IMR-90 (cell line): ENCODE measurements at regions not wholly inside any gene's neighbourhood (a gene's known extent, or its start where the extent isn't known, plus 50 kb on each side); places are given as distances from the start of the nearest gene placed in this dataset.

Source experiments
- ATAC-seq: fragments of 200-7000 bp; cut with Tn5 transposase; 2 replicates; pipeline ENCODE4 v1.9.1; 2020; ENCODE audit warnings: low read depth, mild to moderate bottlenecking, moderate library complexity
- BruUV-seq: library from RNA; stranded (reverse); fragments of 400-500 nt; replicated peaks from 2 replicates; lab custom pipeline; 2021; lab: Mats Ljungman, UMichigan
- CTCF ChIA-PET: fragments of 300-600 bp; formaldehyde crosslinking; extraction: SDS; loops from one replicate; lab custom pipeline; 2021; ENCODE audit warnings: antibody characterized with exemption; lab: Yijun Ruan, JAX
- POLR2A ChIA-PET: fragments of 300-600 bp; sonication (Branson Sonifier 250); formaldehyde crosslinking; loops from one replicate; lab custom pipeline; 2022; ENCODE audit warnings: antibody characterized with exemption; ENCODE audit not compliant: unreplicated experiment; lab: Charles Lee
- DNase-seq: peaks from one replicate; pipeline ENCODE4 v3.0.0; 2013
- H2AFZ ChIP-seq: replicated peaks from 2 replicates; pipeline ENCODE3; 2013; ENCODE audit warnings: low read length, mild to moderate bottlenecking; ENCODE audit not compliant: poor library complexity
- H2AK5ac ChIP-seq: 2 replicates; pipeline ENCODE4 v1.6.1; 2013; ENCODE audit warnings: low read depth, low read length, inconsistent platforms
- H2AK9ac ChIP-seq: replicated peaks from 2 replicates; pipeline ENCODE3; 2013; ENCODE audit warnings: mild to moderate bottlenecking, low read depth, low read length, moderate library complexity; ENCODE audit not compliant: poor library complexity
- H2BK120ac ChIP-seq: 2 replicates; pipeline ENCODE4 v1.6.1; 2013; ENCODE audit warnings: low read depth, low read length, inconsistent platforms
- H2BK15ac ChIP-seq: 3 replicates; pipeline ENCODE4 v1.6.1; 2013; ENCODE audit warnings: low read depth, low read length, inconsistent platforms
- H2BK20ac ChIP-seq: 2 replicates; pipeline ENCODE4 v1.6.1; 2013; ENCODE audit warnings: low read depth, mild to moderate bottlenecking, inconsistent platforms, low read length, moderate library complexity
- H2BK5ac ChIP-seq: 2 replicates; pipeline ENCODE4 v1.6.1; 2013; ENCODE audit warnings: mild to moderate bottlenecking, low read depth, low read length, inconsistent platforms; ENCODE audit not compliant: poor library complexity, severe bottlenecking
- H3K14ac ChIP-seq: replicated peaks from 2 replicates; pipeline ENCODE4 v1.6.1; 2013; ENCODE audit warnings: low read depth, low read length, inconsistent platforms
- H3K18ac ChIP-seq: 2 replicates; pipeline ENCODE4 v1.6.1; 2013; ENCODE audit warnings: low read depth, low read length, control low read depth
- H3K23ac ChIP-seq: 2 replicates; pipeline ENCODE4 v1.6.1; 2013; ENCODE audit warnings: low read depth, low read length, inconsistent platforms
- H3K27ac ChIP-seq: 2 replicates; pipeline ENCODE4 v1.5.1; 2013; ENCODE audit warnings: mild to moderate bottlenecking, control low read depth, low read length; ENCODE audit not compliant: insufficient read depth
- H3K27me3 ChIP-seq: 2 replicates; pipeline ENCODE4 v1.6.1; 2013; ENCODE audit warnings: low read length; ENCODE audit not compliant: control insufficient read depth, insufficient read depth
- H3K36me3 ChIP-seq: 2 replicates; pipeline ENCODE4 v1.6.1; 2013; ENCODE audit warnings: low read length, mixed read lengths; ENCODE audit not compliant: control insufficient read depth, insufficient read depth
- H3K4ac ChIP-seq: 2 replicates; pipeline ENCODE4 v1.6.1; 2013; ENCODE audit warnings: low read depth, low read length, inconsistent platforms
- H3K4me1 ChIP-seq: 2 replicates; pipeline ENCODE4 v1.6.1; 2013; ENCODE audit warnings: low read length, mixed read lengths; ENCODE audit not compliant: control insufficient read depth, insufficient read depth
- H3K4me2 ChIP-seq: 2 replicates; pipeline ENCODE4 v1.6.1; 2013; ENCODE audit warnings: low read depth, mild to moderate bottlenecking, control low read depth, low read length, moderate library complexity
- H3K4me3 ChIP-seq: 2 replicates; pipeline ENCODE4 v1.5.1; 2013; ENCODE audit warnings: low read depth, mild to moderate bottlenecking, control low read depth, low read length, moderate library complexity; ENCODE audit not compliant: insufficient read depth
- H3K56ac ChIP-seq: 2 replicates; pipeline ENCODE4 v1.6.1; 2013; ENCODE audit warnings: low read length, inconsistent platforms; ENCODE audit not compliant: insufficient read depth; ENCODE audit errors: extremely low read depth
- H3K79me1 ChIP-seq, 2 experiments: 2 replicates each; pipeline ENCODE4 v1.6.1; 2013; ENCODE audit warnings: low read length in 2 of 2, inconsistent platforms in 1 of 2, low read depth in 1 of 2
- H3K9ac ChIP-seq: 2 replicates; pipeline ENCODE4 v1.6.1; 2013; ENCODE audit warnings: low read depth, low read length, control low read depth
- H3K9me1 ChIP-seq: 2 replicates; pipeline ENCODE4 v1.6.1; 2013; ENCODE audit warnings: low read length, inconsistent platforms; ENCODE audit not compliant: insufficient read depth
- H3K9me3 ChIP-seq: 2 replicates; pipeline ENCODE4 v1.6.1; 2013; ENCODE audit warnings: low read length; ENCODE audit not compliant: control insufficient read depth, insufficient read depth
- H4K20me1 ChIP-seq: 2 replicates; pipeline ENCODE4 v1.6.1; 2013; ENCODE audit warnings: low read length, inconsistent platforms; ENCODE audit not compliant: insufficient read depth
- H4K5ac ChIP-seq: 2 replicates; pipeline ENCODE4 v1.6.1; 2013; ENCODE audit warnings: mild to moderate bottlenecking, low read depth, low read length, control low read depth
- H4K8ac ChIP-seq, 2 experiments: 2 replicates each; pipeline ENCODE4 v1.6.1; 2013; ENCODE audit warnings: low read depth in 2 of 2, low read length in 2 of 2, control low read depth in 1 of 2, inconsistent platforms in 1 of 2
- H4K91ac ChIP-seq: 2 replicates; pipeline ENCODE4 v1.6.1; 2013; ENCODE audit warnings: low read depth, low read length, inconsistent platforms; ENCODE audit not compliant: insufficient read depth
- CEBPB ChIP-seq: IDR thresholded peaks from 2 replicates; pipeline ENCODE4 v1.6.1; 2012; ENCODE audit warnings: low read depth, low read length, improper control_type of control experiment
- CHD1 ChIP-seq: IDR thresholded peaks from 2 replicates; pipeline ENCODE4 v1.6.1; 2012; ENCODE audit warnings: low read depth, low read length, improper control_type of control experiment
- CTCF ChIP-seq: conservative IDR thresholded peaks from 2 replicates; pipeline ENCODE4 v1.5.1; 2012; ENCODE audit warnings: mild to moderate bottlenecking, low read depth, low read length, improper control_type of control experiment
- FOS ChIP-seq: fragments of 150-350 bp; IDR thresholded peaks from 2 replicates; pipeline ENCODE4 v1.6.1; 2016; ENCODE audit warnings: low read depth, low read length
- NFE2L2 ChIP-seq: fragments of 150-350 bp; IDR thresholded peaks from 2 replicates; pipeline ENCODE4 v1.6.1; 2016; ENCODE audit warnings: low read depth, mild to moderate bottlenecking, low read length
- POLR2A ChIP-seq: IDR thresholded peaks from 2 replicates; pipeline ENCODE4 v1.6.1; 2012; ENCODE audit warnings: mild to moderate bottlenecking, low read depth, low read length
- RCOR1 ChIP-seq: IDR thresholded peaks from 2 replicates; pipeline ENCODE4 v1.6.1; 2012; ENCODE audit warnings: mild to moderate bottlenecking, low read length, improper control_type of control experiment; ENCODE audit not compliant: insufficient replicate concordance
- RFX5 ChIP-seq: IDR thresholded peaks from 2 replicates; pipeline ENCODE4 v1.8.0; 2012; ENCODE audit warnings: low read depth, mild to moderate bottlenecking, low read length, moderate library complexity
- SMC3 ChIP-seq: fragments of 150-350 bp; IDR thresholded peaks from 2 replicates; pipeline ENCODE4 v1.6.1; 2016; ENCODE audit warnings: low read depth, mild to moderate bottlenecking, antibody characterized with exemption, low read length, moderate library complexity
- USF2 ChIP-seq: fragments of 150-350 bp; IDR thresholded peaks from 2 replicates; pipeline ENCODE4 v1.6.1; 2017; ENCODE audit warnings: mild to moderate bottlenecking, antibody characterized with exemption, low read length, low read depth
- WGBS, 2 experiments: methylation state at CpG; one replicate each; pipeline versions ENCODE4 v1.1.5 to v1.1.7; 2013; ENCODE audit warnings: missing lambda C conversion rate in 2 of 2; ENCODE audit not compliant: insufficient read length in 1 of 2; ENCODE audit errors: extremely low coverage in 2 of 2; 5-methylcytosine and 5-hydroxymethylcytosine counted together
- dilution Hi-C: fragments of 300-500 bp; cut with HindIII; formaldehyde crosslinking; loops from one replicate; pipeline ENCODE4 v1.14.3; 2018; ENCODE audit warnings: low sequenced_read_pairs; ENCODE audit not compliant: unreplicated experiment
- in situ Hi-C: fragments of 300-500 bp; cut with MboI; formaldehyde crosslinking; loops from 3 replicates; pipeline ENCODE4 v1.14.3; 2019; ENCODE audit warnings: low sequenced_read_pairs, inconsistent platforms, mixed read lengths
- intact Hi-C: fragments of 100-400 bp; cut with micrococcal nuclease; formaldehyde crosslinking; loops from 2 replicates; pipeline ENCODE4 v1.10.0; 2022
- TF ChIP-seq, protein P1 (sequence below): fragments of 150-350 bp; IDR thresholded peaks from 2 replicates; pipeline ENCODE4 v1.6.1; 2016; ENCODE audit warnings: low read depth, mild to moderate bottlenecking, low read length, moderate library complexity, borderline replicate concordance

DNA sequence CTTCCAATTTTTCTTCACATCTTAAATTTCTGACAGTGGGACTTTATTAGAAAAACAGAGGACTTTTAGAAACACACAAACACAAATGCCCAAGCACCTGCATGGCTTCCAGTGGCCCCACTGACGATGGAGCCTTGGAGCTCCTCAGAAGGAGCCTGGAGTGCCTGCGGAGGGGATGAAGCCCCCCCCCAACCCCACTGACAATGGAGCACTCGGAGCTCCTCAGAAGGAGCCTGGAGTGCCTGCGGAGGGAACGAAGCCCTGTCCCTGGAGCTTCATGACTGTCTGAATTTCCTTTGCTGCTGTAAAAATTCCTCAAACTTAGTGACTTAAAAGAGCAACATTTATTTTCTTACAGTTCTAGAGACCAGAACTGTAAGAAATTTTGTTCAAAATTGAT, 80.1 kb upstream of the VRK1 start:
- H4K5ac ChIP-seq: no peak overlapping the region

More for the DNA sequence above, 80.1 kb upstream of the VRK1 start:
- no CpG with 5 or more reads among the region's 5 CpGs for WGBS, 2 experiments
- Histone ChIP-seq H3K9ac (no peak overlapping the region), H2AK9ac (no peak overlapping the region), H2BK120ac (no peak overlapping the region), H3K4me1 (no peaks in the 10 kb centered on the region), H3K14ac (no peak overlapping the region), H4K20me1 (no peaks in the 10 kb centered on the region), H3K79me1 (no peaks in the 10 kb centered on the region), H2BK5ac (no peak overlapping the region), H3K56ac (no peak overlapping the region), H4K8ac (no peak overlapping the region), H3K4me3 (no peak overlapping the region), H3K27me3 (no peaks in the 10 kb centered on the region; the same call in 1 of the 2 replicates), H3K9me1 (no peaks in the 10 kb centered on the region), H2AFZ (no peak overlapping the region), H3K9me3 (no peaks in the 10 kb centered on the region), H3K27ac (no peak overlapping the region), H2BK15ac (no peak overlapping the region), H3K36me3 (no peaks in the 10 kb centered on the region), H3K4ac (no peak overlapping the region), H3K4me2 (no peak overlapping the region), H4K91ac (no peak overlapping the region), H2BK20ac (no peak overlapping the region), H3K18ac (no peak overlapping the region), H3K23ac (no peak overlapping the region), H2AK5ac (no peak overlapping the region)
- ATAC-seq (no peak), DNase-seq (no peak)
- TF ChIP-seq SMC3 (no peak), USF2 (no peak), CTCF (no peak), NFE2L2 (no peak), FOS (no peak), RFX5 (no peak), CHD1 (no peak), RCOR1 (no peak), POLR2A (no peak), CEBPB (no peak)
- TF ChIP-seq, protein P1, sequence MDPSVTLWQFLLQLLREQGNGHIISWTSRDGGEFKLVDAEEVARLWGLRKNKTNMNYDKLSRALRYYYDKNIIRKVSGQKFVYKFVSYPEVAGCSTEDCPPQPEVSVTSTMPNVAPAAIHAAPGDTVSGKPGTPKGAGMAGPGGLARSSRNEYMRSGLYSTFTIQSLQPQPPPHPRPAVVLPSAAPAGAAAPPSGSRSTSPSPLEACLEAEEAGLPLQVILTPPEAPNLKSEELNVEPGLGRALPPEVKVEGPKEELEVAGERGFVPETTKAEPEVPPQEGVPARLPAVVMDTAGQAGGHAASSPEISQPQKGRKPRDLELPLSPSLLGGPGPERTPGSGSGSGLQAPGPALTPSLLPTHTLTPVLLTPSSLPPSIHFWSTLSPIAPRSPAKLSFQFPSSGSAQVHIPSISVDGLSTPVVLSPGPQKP: no peak
- ChIA-PET CTCF (no interaction called here), POLR2A (no interaction called here)
- dilution Hi-C loops (no loop called here), intact Hi-C loops (no loop called here), in situ Hi-C loops (no loop called here)
- BruUV-seq: no TSS peak
